Prostate gland (tissue), 2 donors: ENCODE measurements at regions not wholly inside any gene's neighbourhood (a gene's known extent, or its start where the extent isn't known, plus 50 kb on each side); places are given as distances from the start of the nearest gene placed in this dataset.

Experiments
- POLR2A ChIP-seq: fragments of 450-650 bp; IDR thresholded peaks from one replicate; pipeline ENCODE4 v1.6.1; 2016; ENCODE audit warnings: antibody characterized with exemption, mild to moderate bottlenecking
- TF ChIP-seq, protein P1 (sequence below), 4 experiments: fragments of 200-600 bp in 2 of 4; fragments of 450-650 bp in 2 of 4; sonication (generic) in 2 of 4; IDR thresholded peaks; 1 replicate in 3 of 4; 2 replicates in 1 of 4; pipeline ENCODE4 v1.5.1; 2016 to 2019; ENCODE audit warnings: antibody characterized with exemption in 4 of 4, mild to moderate bottlenecking in 2 of 4, moderate library complexity in 2 of 4

DNA sequence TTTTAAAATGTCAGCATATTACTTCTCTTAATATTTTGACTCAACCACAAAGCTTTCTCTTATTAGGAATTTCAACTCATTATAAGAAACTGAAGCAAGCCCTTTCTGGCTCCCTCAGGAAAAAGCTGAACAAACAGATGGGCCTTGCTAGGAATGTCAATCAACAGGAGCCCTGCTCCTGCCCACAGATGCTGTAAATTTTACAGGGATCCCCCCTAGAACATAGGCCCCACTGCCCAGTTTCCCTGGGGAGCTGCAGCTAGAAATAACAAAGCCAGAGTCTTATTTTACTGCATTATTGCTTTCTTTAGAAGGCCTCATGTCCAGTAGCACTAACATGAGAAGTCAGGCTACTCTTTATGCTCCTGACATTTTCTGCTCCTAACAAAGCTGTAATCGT lies 103.8 kb downstream of the PCSK1 start:
- TF ChIP-seq, protein P1, sequence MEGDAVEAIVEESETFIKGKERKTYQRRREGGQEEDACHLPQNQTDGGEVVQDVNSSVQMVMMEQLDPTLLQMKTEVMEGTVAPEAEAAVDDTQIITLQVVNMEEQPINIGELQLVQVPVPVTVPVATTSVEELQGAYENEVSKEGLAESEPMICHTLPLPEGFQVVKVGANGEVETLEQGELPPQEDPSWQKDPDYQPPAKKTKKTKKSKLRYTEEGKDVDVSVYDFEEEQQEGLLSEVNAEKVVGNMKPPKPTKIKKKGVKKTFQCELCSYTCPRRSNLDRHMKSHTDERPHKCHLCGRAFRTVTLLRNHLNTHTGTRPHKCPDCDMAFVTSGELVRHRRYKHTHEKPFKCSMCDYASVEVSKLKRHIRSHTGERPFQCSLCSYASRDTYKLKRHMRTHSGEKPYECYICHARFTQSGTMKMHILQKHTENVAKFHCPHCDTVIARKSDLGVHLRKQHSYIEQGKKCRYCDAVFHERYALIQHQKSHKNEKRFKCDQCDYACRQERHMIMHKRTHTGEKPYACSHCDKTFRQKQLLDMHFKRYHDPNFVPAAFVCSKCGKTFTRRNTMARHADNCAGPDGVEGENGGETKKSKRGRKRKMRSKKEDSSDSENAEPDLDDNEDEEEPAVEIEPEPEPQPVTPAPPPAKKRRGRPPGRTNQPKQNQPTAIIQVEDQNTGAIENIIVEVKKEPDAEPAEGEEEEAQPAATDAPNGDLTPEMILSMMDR (IDR thresholded peaks at IDR 0.05), result no peak
- TF ChIP-seq POLR2A, result no peak
